IMR-90 (cell line): ENCODE measurements at regions not wholly inside any gene's neighbourhood (a gene's known extent, or its start where the extent isn't known, plus 50 kb on each side); places are given as distances from the start of the nearest gene placed in this dataset.

Experiments
- CTCF ChIP-seq: conservative IDR thresholded peaks from 2 replicates; pipeline ENCODE4 v1.5.1; 2012; ENCODE audit warnings: mild to moderate bottlenecking, low read depth, low read length, improper control_type of control experiment
- RAD21 ChIP-seq: IDR thresholded peaks from 2 replicates; pipeline ENCODE4 v1.6.1; 2012; ENCODE audit warnings: low read length, improper control_type of control experiment

GRCh38 chr1:193346085-193346484, 159.7 kb upstream of the B3GALT2 start:
- no peak for TF ChIP-seq RAD21
- no peak for TF ChIP-seq CTCF
